ENCODE measurements at regions not wholly inside any gene's neighbourhood (a gene's known extent, or its start where the extent isn't known, plus 50 kb on each side); places are given as distances from the start of the nearest gene placed in this dataset.
A peak's percentile ranks its signal among the peaks of the same experiment; 100 is the strongest.

GRCh38 chr13:59527500-59527899 lies 636.2 kb downstream of the DIAPH3 start (continued):
- TF ChIP-seq IRF3 (IDR thresholded peaks at IDR 0.05; ENCODE audit: low read depth, low read length) (no peak), TAF1 (IDR thresholded peaks at IDR 0.05; ENCODE audit: borderline replicate concordance, low read depth, low read length) (no peak)

- peak overlapping the region; percentile 65 to 69 for H3K27ac ChIP-seq (ENCODE audit: low read depth in 2 of 2, low read length in 1 of 2)
- H3K9me2 ChIP-seq, result no peaks in the 10 kb centered on the region
- peaks cover 10% of the 10 kb centered on the region for H3F3A ChIP-seq (replicated peaks; ENCODE audit: insufficient read depth)
- 31% methylated on average over 9 of the region's 9 CpGs for WGBS (ENCODE audit: low lambda C conversion rate)
- H3K36me3 ChIP-seq (replicated peaks in 1 of 2; ENCODE audit: control insufficient read depth in 1 of 2, insufficient read depth in 2 of 2, low read length in 1 of 2), result no peaks in the 10 kb centered on the region
- H3K4me3 ChIP-seq (ENCODE audit: low read depth in 2 of 2, low read length in 1 of 2), result no peak overlapping the region
- peaks cover 25 to 44% of the 10 kb centered on the region in 2 experiments; a peak in 3 of 4 replicates for H3K4me1 ChIP-seq (ENCODE audit: control insufficient read depth in 1 of 2, insufficient read depth in 2 of 2, low read depth in 1 of 2, low read length in 1 of 2)
- POLR2A ChIA-PET, result no interaction called here
- H3K27me3 ChIP-seq (ENCODE audit: insufficient read depth), result no peaks in the 10 kb centered on the region
- H3K4me2 ChIP-seq, result peak overlapping the region; percentile 42
- CTCF ChIA-PET, result interaction anchor here (0.6 kb wide), 1 partner anchor 51 kb away, joined by 3 read pairs; no protein-coding TSS in a partner anchor
- H4K20me1 ChIP-seq (ENCODE audit: insufficient read depth), result no peaks in the 10 kb centered on the region
- H3K9me3 ChIP-seq, result no peaks in the 10 kb centered on the region
- DNase-seq, result no peak
- H2AFZ ChIP-seq (ENCODE audit: low read depth), result peak overlapping the region; percentile 86
- peak overlapping the region; percentile 11; the same call in 1 of the 2 replicates for H3K9ac ChIP-seq
- H3K79me2 ChIP-seq (ENCODE audit: insufficient read depth), result no peaks in the 10 kb centered on the region
- TF ChIP-seq MAX (IDR thresholded peaks at IDR 0.05; ENCODE audit: low read depth) (no peak), JUND (IDR thresholded peaks at IDR 0.05) (no peak; the same call in 1 of the 2 replicates), ELF1 (IDR thresholded peaks at IDR 0.05) (no peak), TCF12 (IDR thresholded peaks at IDR 0.05) (peak; percentile 39), USF2 (IDR thresholded peaks at IDR 0.05; ENCODE audit: borderline replicate concordance, low read depth, low read length) (no peak), MEF2A (IDR thresholded peaks at IDR 0.05; ENCODE audit: borderline replicate concordance, low read depth) (no peak), TEAD4 (IDR thresholded peaks at IDR 0.05; ENCODE audit: borderline replicate concordance, insufficient read depth) (no peak), MXI1 (IDR thresholded peaks at IDR 0.05; ENCODE audit: low read depth, low read length) (no peak), EZH2phosphoT487 (IDR thresholded peaks at IDR 0.05; ENCODE audit: borderline replicate concordance, low read depth) (no peak), FOXM1 (IDR thresholded peaks at IDR 0.05; ENCODE audit: low read depth) (no peak), YY1 (IDR thresholded peaks at IDR 0.05; ENCODE audit: low read depth) (peak; percentile 18; the same call in 1 of the 2 replicates), FOXJ3 (CRISPR knock-in tag; IDR thresholded peaks at IDR 0.05) (no peak), GABPA (IDR thresholded peaks at IDR 0.05; ENCODE audit: low read depth) (no peak), REST (IDR thresholded peaks at IDR 0.05; ENCODE audit: low read depth, low read length) (no peak), RXRA (IDR thresholded peaks at IDR 0.05; ENCODE audit: borderline replicate concordance, low read depth) (no peak), SMC3 (IDR thresholded peaks at IDR 0.05; ENCODE audit: low read depth, low read length) (no peak), NFIC (IDR thresholded peaks at IDR 0.05; ENCODE audit: borderline replicate concordance) (peak; percentile 91), RAD21 (IDR thresholded peaks at IDR 0.05; ENCODE audit: low read length) (no peak), ZBTB33 (IDR thresholded peaks at IDR 0.05; ENCODE audit: borderline replicate concordance, low read depth) (no peak), SIN3A (IDR thresholded peaks at IDR 0.05; ENCODE audit: borderline replicate concordance, low read depth, low read length) (no peak), EP300 (IDR thresholded peaks at IDR 0.05; ENCODE audit: borderline replicate concordance in 1 of 2, low read depth in 1 of 2, low read length in 1 of 2) (no peak), NRF1 (IDR thresholded peaks at IDR 0.05; ENCODE audit: low read depth, low read length) (no peak), USF1 (IDR thresholded peaks at IDR 0.05; ENCODE audit: borderline replicate concordance, low read depth) (no peak)
Observed at GRCh38 chr13:59531571-59532091, 632.1 kb downstream of the DIAPH3 start.
